CD4-positive, alpha-beta T cell treated with Interferon gamma for 1 hour (primary cell): ENCODE measurements at regions not wholly inside any gene's neighbourhood (a gene's known extent, or its start where the extent isn't known, plus 50 kb on each side); places are given as distances from the start of the nearest gene placed in this dataset.

Experiments
- DNase-seq: peaks from one replicate; pipeline ENCODE4 v3.0.0-alpha.2; 2020

DNA sequence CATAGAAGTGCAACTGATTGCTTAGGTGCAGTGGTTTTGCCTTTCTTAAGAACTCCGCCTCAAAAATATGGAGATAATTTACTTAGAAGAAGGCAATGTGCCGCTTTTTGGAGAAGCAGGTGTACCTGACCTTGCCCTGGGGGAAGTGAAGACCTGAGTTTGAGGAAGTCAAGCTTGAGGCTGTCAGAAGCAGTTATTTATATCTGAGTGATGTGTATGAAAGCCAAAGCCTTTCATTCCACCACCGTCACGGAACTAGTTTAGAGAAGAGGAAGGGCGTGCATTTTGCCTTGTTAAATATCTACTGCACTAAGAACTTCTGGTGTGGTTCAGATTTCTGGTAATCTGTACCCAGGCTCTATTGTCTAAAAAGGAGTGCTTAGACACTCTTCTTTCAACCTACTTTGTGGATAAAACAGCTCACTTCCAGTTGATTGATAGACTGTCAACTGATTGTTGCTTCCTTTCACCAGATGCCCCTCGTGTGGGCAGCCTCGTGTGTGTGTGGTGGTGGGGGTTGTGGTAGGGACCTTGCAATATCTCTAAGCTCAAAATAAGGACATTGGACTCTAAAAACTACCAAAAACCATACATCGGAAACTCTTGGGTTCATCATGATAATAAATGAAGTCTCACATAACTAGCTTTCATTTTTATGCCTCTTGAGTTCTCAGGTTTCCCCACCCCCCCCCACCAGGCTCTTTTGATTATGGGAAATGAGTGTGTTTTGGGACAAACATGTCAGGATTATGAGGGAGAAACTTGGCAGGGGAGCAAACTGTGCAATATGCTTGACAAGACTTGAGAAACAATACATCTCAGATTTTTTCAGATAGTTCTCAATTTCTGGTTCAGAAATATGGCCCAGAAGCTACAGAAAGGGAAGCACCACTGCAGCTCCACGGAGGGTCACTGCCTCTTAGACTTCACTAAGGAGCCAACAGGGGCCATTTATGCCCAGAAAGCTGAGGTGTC, 78.6 kb downstream of the ARF6 start:
- DNase-seq = peak; percentile 72

DNA sequence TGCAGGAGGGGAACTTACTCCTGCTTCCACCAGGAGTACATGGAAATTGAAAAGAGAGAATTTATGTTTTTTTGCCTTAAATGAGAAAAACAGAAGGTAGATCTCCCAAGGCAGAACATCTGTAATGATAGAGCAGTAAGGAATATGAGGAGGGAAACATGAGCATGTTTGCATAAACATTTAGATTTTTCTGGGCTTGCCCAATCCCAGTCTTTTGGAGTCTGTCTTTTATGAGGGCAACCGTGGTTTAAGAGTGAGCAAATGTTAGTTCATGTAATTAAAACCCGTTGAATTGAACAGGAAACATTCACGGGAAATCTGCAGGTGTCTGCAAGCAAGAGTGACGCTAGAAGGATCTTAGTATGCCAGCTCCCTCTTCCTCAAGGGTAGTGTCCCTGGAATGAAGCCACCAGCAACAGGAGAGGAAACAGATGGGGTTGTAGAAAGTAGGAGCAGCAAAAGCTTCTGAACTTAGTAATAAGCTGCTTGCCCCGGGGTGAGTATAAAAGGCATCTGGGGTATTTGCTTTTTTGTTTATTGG, 79.3 kb downstream of the ARF6 start:
- no peak for DNase-seq

DNA sequence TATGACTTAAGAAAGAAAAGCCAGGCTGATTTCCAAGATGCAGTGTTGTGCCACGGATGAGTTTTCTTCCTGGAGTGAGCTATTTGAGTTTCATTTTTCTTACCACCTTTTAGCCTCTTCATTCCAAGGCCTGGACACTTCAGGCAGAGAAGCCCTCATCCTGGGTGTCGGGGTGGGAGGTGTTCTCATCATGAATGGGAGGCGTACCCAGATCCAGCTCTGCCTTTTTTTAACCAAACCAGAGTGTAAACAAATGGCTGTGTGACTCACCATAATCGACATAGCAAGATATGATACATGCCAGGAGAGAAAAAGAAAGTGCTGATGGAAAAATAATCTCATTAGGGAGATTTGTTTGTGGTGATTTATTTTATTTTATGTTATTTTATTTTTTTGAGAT, 79.9 kb downstream of the ARF6 start:
- DNase-seq = no peak

DNA sequence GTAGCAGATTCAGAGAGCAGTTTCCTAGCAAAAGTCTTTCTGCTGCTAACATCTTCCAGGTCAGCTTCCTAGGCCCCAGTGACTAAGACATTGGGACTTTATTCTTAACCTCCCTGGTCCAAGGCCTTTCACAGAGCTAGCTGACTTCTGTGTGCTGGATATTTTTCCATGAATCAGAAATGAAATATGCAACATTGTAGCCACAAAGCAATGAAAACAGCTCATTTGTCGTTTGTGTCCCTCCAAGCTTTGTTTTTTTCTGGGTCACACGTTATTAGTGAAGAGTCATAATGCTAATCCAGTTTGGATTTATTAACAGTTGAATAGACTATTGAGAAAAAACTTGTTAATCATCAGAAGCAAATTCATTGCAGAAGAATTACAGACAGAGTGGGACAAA, 82.4 kb downstream of the ARF6 start:
- DNase-seq = no peak

DNA sequence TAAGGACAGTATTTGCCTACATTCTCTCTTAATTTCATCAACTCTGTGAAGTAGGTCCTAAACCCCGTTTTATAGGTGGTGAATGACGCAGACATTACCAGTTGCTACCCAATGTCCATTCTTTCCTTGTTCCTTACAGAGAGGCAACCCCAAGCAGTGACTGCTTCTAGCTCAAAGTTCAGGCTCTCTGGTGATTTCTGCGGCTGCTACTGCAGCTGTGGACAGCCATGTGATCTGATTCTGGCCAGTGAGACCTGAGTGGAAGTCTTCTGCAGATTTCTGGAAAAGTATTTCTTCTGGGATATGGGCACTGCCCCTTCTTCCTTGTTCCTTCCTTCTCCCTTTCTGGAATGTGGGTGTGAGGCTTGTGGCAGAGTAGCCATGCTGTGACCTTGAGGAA, 82.9 kb downstream of the ARF6 start:
- no peak for DNase-seq

DNA sequence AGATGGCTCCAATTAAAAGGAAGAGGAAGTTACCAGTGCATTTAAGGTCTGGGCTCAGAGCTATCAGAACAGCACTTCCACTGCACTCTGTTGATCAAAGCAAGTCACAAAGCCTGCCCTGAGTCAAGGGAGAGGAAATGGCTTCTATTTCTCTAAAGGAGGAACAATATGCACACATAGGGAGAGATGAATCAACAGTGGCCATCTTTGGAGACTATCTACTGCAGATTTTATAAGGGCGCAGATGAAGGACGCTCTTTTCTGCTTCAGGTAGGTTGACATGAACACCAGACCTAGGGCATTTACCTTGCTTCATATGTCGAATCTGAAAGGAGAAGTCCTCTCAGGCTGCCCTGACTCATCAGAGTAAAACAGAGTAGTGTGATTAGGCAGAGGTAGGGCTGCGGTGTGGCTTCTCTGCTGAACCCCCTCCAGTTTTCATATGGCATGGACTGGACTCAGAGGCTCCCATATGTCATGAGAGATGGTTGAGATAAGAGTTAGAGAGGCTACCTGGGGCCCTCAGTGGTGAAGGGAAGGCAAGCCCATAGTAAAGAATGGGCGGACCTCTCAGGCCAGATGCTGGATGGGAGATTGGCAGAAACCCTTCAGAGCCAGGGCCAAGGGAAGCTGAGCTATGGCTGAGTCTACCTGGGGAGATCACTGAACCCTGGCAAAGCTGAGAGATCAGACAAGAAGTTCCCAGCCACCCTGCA, 84.4 kb downstream of the ARF6 start:
- peak; percentile 34 for DNase-seq

DNA sequence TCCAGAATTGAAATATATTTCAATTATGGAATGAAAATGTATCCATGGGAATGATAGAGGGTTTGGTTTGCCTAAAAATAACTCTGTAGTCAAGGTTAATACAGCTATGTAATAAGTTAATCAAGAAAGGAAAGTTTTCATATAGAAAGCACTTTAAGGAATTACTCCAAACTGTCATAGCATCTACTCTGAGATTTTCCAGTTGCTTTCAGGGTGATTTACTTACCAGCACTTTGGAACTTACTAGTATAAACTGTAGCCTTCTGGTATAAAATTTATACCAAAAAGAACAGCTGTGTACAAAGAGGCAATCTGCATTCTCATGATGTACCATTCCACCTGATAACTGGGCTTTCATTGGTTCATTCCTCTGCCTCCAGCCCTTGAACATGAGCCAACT, 87.1 kb downstream of the ARF6 start:
- no peak for DNase-seq

DNA sequence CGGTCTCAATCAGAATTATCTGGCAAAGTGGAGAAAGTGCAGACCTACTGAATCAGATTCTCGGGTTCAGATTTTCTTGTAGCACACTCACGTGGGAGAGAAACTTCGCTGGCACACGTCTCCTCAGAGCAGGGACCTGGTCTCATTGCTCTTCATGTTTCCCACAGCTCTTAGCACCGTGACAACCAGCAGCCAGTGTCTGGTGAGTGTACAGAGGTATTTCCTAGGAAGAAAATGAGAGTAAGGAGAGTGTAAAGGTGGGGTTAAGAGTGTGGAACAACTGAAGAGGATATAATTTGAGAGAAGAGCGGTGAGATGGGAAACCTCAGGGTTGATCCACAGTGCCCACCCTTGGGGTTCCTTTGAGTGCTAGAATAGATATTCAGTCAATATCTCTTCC, 89.2 kb downstream of the ARF6 start:
- DNase-seq = no peak

DNA sequence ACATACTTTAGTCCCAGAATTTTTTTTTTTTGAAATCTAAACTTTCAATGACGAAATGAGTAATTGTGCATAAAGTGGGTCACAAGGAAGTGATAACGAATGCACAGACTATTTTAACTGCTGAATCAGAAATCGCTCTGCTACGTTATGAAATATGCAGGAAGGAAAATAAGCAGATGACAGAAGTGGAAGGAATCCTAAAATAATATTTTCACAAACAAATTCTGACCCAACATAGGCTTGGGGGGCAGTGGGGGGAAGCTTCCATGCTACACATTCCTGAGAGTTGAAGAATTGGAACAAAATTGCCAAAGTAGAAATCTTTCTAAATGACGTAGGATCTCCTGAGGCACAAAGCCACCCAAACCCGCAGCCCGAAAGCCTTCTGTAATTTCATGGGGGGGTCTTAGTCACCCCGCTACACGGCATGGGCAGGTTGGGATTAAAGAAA, 89.6 kb downstream of the ARF6 start:
- no peak for DNase-seq

DNA sequence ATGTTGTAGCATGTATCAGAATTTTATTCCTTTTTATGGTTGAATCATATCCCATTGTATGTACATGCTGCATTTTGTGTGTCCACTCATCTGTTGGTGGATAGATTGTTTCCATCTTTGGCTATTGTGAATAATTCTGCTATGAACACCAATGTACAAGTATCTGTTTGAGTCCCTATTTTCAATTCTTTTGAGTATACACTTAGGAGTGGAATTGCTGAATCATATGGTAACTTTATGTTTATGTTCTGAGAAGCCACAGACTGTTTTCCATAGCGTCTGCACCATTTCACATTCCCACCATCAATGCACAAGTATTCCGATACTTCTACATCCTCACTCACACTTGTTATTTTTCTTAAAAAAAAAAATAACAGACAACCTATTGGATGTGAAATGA, 91.5 kb downstream of the ARF6 start:
- DNase-seq = no peak

DNA sequence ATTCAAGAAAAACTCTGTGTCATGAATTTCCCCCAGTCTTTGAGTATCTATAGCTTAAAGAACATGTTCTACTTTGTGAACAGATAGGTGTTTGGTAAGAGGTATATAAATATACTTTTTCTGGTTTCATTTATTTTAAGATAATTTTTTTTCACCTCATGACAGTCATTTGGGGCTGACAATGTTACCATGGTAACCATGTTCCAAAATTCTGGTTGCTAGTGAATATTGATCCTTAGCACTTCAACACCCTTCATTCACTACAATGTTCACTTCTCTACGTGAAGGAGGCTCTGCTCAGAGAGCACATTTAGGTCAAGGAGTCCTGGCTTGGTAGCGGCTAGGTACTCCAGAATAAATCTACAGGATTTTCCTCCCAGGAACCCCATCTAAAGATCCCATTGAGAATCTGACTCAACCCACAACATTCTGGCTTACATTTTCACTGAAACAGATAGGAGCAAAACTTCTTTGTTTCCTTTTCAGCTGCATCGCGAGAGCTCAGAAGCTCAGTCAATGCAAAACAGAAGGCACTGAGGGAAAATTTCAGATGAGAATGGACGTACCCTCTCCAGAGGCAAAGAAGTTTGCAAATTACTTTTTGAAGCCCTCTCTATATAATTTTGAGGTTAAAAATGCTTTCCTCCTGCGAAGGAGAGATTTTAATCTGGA, 93.6 kb downstream of the ARF6 start:
- no peak for DNase-seq

DNA sequence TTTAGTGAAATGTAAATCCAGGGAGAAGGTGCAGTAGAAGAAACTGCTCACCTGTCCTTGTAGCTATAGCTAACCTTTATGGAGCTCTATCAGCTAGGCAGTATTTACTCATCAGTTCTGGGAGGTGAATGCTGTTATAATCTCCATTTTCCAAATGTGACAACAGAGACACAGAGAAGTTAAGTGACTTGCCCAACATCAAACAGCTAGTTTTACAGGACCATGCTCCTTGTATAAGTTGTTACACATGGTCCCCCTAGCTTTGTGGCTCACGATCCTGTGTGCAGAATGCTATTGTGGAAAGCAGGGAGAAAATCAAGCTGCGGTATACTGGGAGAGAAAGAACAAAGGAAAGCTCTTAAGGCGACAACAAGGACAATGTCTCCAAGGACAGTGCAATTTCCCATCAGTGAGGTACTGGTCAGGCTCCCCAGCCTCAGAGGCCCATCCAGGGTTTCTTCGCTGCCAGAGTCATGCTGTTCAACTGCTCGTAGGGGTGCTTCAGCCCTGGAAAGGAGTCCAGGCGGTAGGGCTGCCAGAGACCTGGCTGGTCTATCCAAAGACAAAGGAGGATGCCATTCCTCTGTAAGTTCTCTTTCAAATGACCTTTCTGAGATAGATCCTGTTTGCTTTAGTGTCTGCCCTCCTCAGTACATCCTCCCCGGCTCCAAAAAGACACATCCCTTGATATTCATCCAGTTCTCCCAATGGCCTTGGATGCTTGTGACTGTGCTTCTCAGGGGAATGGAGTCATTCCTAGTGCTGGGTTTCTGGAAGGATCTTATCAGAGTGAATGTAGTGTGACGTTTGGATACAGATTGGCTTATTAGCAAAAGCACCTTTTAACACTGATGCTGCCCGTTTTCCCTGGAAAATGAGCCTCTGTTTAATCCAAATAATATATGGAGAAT, 95.5 kb downstream of the ARF6 start:
- no peak for DNase-seq

DNA sequence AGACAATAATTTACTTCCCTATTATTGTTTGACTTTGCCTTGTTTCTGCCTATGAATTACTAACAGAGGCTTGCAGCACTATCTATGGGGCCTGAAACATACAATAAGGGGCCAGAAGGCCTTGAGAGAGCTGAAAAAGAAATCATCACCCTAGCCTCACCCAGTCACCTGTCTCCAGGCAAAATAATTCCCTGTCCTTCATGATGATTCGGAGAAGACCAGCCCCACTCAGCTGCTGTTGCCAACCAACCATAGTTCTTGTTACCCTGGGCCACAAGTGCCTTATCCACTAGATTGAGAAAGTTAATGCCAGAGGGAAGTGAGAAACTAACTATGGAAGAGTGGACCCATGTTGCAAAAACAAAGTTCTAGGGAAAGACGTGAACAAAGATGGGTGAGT, 97.1 kb downstream of the ARF6 start:
- DNase-seq = no peak

DNA sequence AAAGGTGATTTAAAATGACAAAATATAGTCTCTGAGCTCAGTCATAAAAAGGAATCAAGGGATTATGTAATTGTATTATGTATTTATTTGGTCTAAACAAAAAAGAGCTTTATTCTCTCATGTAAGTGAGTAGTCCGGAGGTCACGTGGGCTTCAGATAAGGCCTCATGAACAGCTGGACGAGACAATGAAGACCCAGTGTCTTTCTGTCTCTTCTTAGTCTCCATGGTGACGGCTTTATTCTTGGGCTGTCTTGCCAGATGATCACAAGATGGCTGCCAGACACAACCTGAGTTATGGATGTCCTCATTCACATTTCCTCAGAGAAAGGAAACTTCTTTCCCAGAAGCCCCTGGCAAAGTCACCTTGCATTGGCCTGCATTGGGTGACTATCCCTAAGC, 98.6 kb downstream of the ARF6 start:
- no peak for DNase-seq

DNA sequence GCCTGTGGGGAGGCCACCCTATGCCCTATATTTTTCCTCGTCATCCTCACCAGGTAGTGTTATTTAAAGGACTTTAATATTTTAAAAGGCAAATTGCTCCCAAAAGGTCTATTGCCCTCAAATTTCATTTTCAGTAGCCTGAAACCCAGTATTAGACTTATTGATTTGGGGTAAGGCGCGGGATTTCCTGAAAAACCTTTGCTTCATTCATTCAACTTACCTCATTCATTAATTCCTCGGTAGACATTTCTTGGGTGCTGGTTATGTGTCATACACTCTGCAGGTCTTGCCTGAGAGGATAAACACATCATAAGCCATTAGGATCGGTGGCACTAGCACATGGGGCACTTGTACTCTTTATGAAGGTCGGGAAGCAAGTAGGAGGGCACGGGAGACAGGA, 99.2 kb downstream of the ARF6 start:
- DNase-seq = no peak

DNA sequence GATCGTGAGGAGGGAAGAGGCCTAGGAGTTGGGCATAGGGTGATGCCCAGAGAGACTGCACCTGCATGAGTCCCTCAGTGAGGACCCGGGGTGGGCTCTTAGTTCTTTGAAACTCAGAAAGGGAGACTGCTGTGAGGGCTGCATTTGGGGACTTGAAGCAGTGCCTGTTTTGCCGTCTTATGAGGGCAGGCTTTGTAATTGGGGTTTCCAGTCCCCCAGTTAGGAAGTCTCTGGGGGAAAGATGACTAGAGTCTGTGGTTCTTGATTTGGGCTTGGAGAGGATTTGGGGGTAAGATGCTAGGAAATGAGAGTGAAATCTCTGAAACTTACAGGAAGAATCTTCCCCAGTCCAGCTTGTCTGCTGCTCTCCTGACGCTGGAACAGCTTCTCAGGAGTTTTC, 99.6 kb downstream of the ARF6 start:
- no peak for DNase-seq

DNA sequence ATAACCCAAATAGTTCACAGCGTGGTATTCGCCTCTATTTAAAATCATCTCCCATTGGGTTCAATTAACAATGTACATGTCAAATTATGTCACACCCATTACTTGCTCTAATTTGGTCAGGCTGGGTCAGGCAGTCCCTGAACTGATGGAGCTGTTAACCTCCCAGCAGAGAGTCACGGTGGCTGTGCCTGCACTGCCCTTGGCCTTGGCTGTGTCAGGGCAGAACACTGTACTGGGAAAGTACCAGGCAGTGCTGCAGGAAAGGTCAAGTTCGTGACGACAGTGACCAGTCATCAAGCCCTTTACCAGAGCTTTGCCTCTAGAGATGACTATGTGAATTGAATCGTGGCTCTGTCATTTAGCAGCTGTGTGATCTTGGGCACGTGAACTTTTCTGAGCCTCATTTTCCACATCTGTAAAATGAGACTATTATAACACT, 100.0 kb downstream of the ARF6 start:
- DNase-seq = no peak

DNA sequence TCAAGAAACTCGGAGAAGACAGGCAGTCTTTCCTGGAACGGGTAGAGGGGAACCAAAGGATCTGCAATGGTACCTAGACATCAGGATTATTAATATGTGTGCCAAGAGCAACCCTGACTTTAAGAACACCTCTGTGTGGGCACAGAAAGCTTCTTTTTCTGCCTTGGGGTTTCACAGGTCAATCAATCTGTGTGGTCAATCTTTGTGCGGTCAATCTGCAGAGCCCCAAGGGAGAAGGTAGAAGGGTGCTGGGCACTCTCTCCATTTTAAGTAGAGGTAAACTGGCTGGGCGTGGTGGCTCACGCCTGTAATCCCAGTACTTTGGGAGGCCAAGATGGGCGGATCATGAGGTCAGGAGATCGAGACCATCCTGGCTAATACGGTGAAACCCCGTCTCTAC, 100.7 kb downstream of the ARF6 start:
- no peak for DNase-seq

DNA sequence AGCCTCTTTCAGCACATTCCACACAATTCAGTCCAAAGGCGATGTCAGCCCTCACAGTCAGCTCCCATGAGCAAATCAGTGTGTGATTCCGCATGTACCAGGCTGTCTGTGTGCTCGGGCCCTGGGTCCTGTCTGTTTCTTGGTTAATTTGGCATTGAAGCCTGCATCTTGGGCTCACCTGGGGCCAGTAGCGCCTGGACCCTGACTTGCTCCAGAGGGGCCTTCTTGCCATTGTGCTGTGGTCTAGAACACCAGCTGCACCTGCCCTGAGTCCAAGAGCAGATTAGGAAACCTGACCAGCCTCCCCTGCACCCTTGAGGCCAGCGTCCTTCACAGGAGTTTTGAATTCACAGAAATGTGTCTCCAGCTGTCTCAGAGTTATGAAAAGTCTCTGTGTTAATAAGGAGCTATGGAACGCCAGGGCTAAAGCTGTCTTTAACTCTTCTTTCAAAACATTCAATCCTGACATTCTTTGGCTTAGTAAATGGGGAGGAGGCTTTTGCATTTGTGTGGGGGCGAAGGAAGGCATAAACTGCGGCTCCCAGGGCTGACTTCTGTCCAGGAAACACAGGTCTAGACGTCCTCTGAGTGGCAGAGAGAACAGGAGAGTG, 102.2 kb downstream of the ARF6 start:
- DNase-seq = no peak

DNA sequence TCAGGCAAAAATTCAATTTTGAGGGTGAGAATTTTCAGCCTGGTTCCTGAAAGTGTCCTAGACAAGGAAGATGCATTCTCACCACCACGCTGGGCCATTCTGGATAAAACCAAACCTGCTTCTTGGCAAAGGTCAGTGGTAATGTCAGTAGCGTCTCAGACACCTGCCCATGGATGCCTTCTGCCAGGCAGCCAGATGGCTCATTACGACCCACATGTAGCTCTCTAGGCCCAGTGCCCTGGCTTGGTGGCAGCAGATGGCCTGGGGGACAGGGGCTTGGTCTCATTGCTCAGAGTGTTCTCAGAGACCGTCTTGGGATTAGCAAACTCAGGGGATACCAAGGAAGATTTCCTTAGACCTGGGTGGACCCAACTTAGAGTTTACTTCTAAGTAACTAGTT, 105.1 kb downstream of the ARF6 start:
- DNase-seq = no peak

DNA sequence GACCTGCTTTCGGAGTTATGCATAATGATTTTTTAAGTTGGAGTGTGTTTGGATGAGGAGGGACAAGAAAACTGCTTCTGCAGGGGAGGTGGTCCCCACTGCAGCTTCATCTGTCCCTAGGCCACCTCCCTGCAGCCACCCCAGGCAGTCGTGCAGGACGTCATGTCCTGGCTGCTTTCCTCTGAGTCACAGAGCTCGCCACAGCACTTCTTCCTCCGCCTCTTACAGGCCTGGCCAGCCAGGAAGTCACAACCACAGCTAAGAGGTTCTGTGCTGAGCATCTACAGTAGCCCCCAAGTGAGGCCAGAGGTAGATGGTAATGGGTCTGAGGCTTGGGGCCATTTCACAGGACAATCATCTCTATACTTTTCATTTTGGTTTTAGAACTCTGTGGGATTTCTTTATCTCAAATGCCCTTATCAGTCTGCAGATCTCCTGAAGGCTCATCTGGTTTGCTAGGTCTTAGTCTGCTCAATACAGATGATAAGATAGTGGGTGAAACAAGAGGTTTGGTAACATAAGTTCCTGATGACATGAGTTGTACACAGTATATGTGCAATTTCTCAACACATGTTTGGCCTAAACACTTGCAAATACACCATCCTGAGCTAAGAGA, 106.4 kb downstream of the ARF6 start:
- peak; percentile 84 for DNase-seq
